Activated naive CD8-positive, alpha-beta T cell treated with anti-CD3 and anti-CD28 coated beads, Interleukin-2, amount 10 ng/mL, durations not matched to agents 7 days and 5 days (primary cell): ENCODE measurements at regions not wholly inside any gene's neighbourhood (a gene's known extent, or its start where the extent isn't known, plus 50 kb on each side); places are given as distances from the start of the nearest gene placed in this dataset.

ENCODE experiments used
- ATAC-seq: fragments of 150-1000 bp; cut with Tn5 transposase; one replicate; pipeline ENCODE4 v1.10.0; 2021; ENCODE audit warnings: low read depth, moderate library complexity
- POLR2A ChIA-PET: fragments of 350-600 bp; sonication (Branson Sonifier 250); formaldehyde crosslinking; loops from one replicate; lab custom pipeline; 2021; ENCODE audit warnings: antibody characterized with exemption; lab: Charles Lee
- DNase-seq: peaks from one replicate; pipeline ENCODE4 v3.0.0; 2021
- H3K27ac Mint-ChIP-seq: one replicate; pipeline ENCODE4 v1.8.0; 2022; ENCODE audit warnings: mild to moderate bottlenecking, mixed read lengths
- H3K27me3 Mint-ChIP-seq: one replicate; pipeline ENCODE4 v1.8.0; 2022; ENCODE audit warnings: mild to moderate bottlenecking, moderate library complexity, mixed read lengths
- H3K36me3 Mint-ChIP-seq: one replicate; pipeline ENCODE4 v1.8.0; 2021; ENCODE audit warnings: mild to moderate bottlenecking, mixed read lengths
- H3K4me1 Mint-ChIP-seq: one replicate; pipeline ENCODE4 v1.8.0; 2021; ENCODE audit warnings: mixed read lengths
- H3K4me3 Mint-ChIP-seq: one replicate; pipeline ENCODE4 v1.8.0; 2022; ENCODE audit warnings: mild to moderate bottlenecking, moderate library complexity, mixed read lengths
- H3K9me3 Mint-ChIP-seq: one replicate; pipeline ENCODE4 v1.8.0; 2021; ENCODE audit warnings: mixed read lengths

GRCh38 chr20:60877071-60877857 lies 374.8 kb upstream of the CDH4 start:
- POLR2A ChIA-PET = no interaction called here
- H3K27me3 Mint-ChIP-seq = no peaks in the 10 kb centered on the region
- H3K27ac Mint-ChIP-seq = no peak overlapping the region
- H3K9me3 Mint-ChIP-seq = no peaks in the 10 kb centered on the region
- ATAC-seq (no peak), DNase-seq (no peak)
- H3K4me3 Mint-ChIP-seq = no peak overlapping the region
- H3K4me1 Mint-ChIP-seq = no peaks in the 10 kb centered on the region
- no peaks in the 10 kb centered on the region for H3K36me3 Mint-ChIP-seq

- Mint-ChIP-seq H3K4me3 (no peak overlapping the region), H3K27me3 (no peaks in the 10 kb centered on the region), H3K27ac (no peak overlapping the region), H3K36me3 (no peaks in the 10 kb centered on the region), H3K4me1 (no peaks in the 10 kb centered on the region), H3K9me3 (no peaks in the 10 kb centered on the region)
- no peak for ATAC-seq
- no peak for DNase-seq
- POLR2A ChIA-PET = no interaction called here
Measured at GRCh38 chr20:60882836-60883235, 369.2 kb upstream of the CDH4 start.

- no peaks in the 10 kb centered on the region for H3K4me1 Mint-ChIP-seq
- H3K9me3 Mint-ChIP-seq = no peaks in the 10 kb centered on the region
- no peaks in the 10 kb centered on the region for H3K27me3 Mint-ChIP-seq
- ATAC-seq = no peak
- no peak for DNase-seq
- H3K36me3 Mint-ChIP-seq = no peaks in the 10 kb centered on the region
- H3K4me3 Mint-ChIP-seq = no peak overlapping the region
- H3K27ac Mint-ChIP-seq = no peak overlapping the region
- POLR2A ChIA-PET = no interaction called here
Measured at GRCh38 chr20:60883496-60883895, 368.6 kb upstream of the CDH4 start.

- Mint-ChIP-seq H3K27ac (no peak overlapping the region), H3K36me3 (no peaks in the 10 kb centered on the region), H3K27me3 (no peaks in the 10 kb centered on the region), H3K4me1 (no peaks in the 10 kb centered on the region), H3K9me3 (no peaks in the 10 kb centered on the region), H3K4me3 (no peak overlapping the region)
- POLR2A ChIA-PET = no interaction called here
- ATAC-seq (no peak), DNase-seq (no peak)
Measured at GRCh38 chr20:60884277-60884676, 367.8 kb upstream of the CDH4 start.

GRCh38 chr20:60888771-60889170 lies 363.3 kb upstream of the CDH4 start:
- POLR2A ChIA-PET = no interaction called here
- DNase-seq (no peak), ATAC-seq (no peak)
- Mint-ChIP-seq H3K27ac (no peak overlapping the region), H3K36me3 (no peaks in the 10 kb centered on the region), H3K4me3 (no peak overlapping the region), H3K27me3 (no peaks in the 10 kb centered on the region), H3K4me1 (no peaks in the 10 kb centered on the region), H3K9me3 (no peaks in the 10 kb centered on the region)

GRCh38 chr20:60892095-60892813 lies 359.8 kb upstream of the CDH4 start:
- Mint-ChIP-seq H3K4me3 (no peak overlapping the region), H3K9me3 (no peaks in the 10 kb centered on the region), H3K27ac (no peak overlapping the region), H3K36me3 (no peaks in the 10 kb centered on the region), H3K4me1 (no peaks in the 10 kb centered on the region), H3K27me3 (no peaks in the 10 kb centered on the region)
- DNase-seq = no peak
- POLR2A ChIA-PET = no interaction called here
- ATAC-seq = no peak

GRCh38 chr20:60894091-60894490 lies 358.0 kb upstream of the CDH4 start:
- POLR2A ChIA-PET = no interaction called here
- Mint-ChIP-seq H3K27me3 (no peaks in the 10 kb centered on the region), H3K4me1 (no peaks in the 10 kb centered on the region), H3K27ac (no peak overlapping the region), H3K36me3 (no peaks in the 10 kb centered on the region), H3K9me3 (no peaks in the 10 kb centered on the region), H3K4me3 (no peak overlapping the region)
- DNase-seq (no peak), ATAC-seq (no peak)

GRCh38 chr20:60895363-60896079 lies 356.5 kb upstream of the CDH4 start:
- POLR2A ChIA-PET = no interaction called here

GRCh38 chr20:60897976-60898375 lies 354.1 kb upstream of the CDH4 start:
- ATAC-seq = no peak
- H3K36me3 Mint-ChIP-seq = no peaks in the 10 kb centered on the region
- no peak for DNase-seq
- no peaks in the 10 kb centered on the region for H3K4me1 Mint-ChIP-seq
- H3K27ac Mint-ChIP-seq = no peak overlapping the region
- no peaks in the 10 kb centered on the region for H3K27me3 Mint-ChIP-seq
- peaks cover 4% of the 10 kb centered on the region for H3K9me3 Mint-ChIP-seq
- H3K4me3 Mint-ChIP-seq = no peak overlapping the region
- POLR2A ChIA-PET = no interaction called here

More at GRCh38 chr20:60895363-60896079, 356.5 kb upstream of the CDH4 start:
- Mint-ChIP-seq H3K27ac (no peak overlapping the region), H3K4me1 (no peaks in the 10 kb centered on the region), H3K4me3 (no peak overlapping the region), H3K9me3 (no peaks in the 10 kb centered on the region), H3K27me3 (no peaks in the 10 kb centered on the region), H3K36me3 (no peaks in the 10 kb centered on the region)
- DNase-seq (no peak), ATAC-seq (no peak)

- Mint-ChIP-seq H3K36me3 (no peaks in the 10 kb centered on the region), H3K27me3 (no peaks in the 10 kb centered on the region), H3K4me3 (no peak overlapping the region), H3K27ac (no peak overlapping the region), H3K4me1 (no peaks in the 10 kb centered on the region), H3K9me3 (peaks cover 4% of the 10 kb centered on the region)
- POLR2A ChIA-PET = no interaction called here
- ATAC-seq (no peak), DNase-seq (no peak)
Measured at GRCh38 chr20:60899320-60899719, 352.7 kb upstream of the CDH4 start.

- no peak overlapping the region for H3K4me3 Mint-ChIP-seq
Measured at GRCh38 chr20:60900618-60901017, 351.4 kb upstream of the CDH4 start.

GRCh38 chr20:60901831-60902230 lies 350.2 kb upstream of the CDH4 start:
- ATAC-seq (no peak), DNase-seq (no peak)
- no peaks in the 10 kb centered on the region for H3K36me3 Mint-ChIP-seq
- POLR2A ChIA-PET = no interaction called here
- H3K9me3 Mint-ChIP-seq = peaks cover 4% of the 10 kb centered on the region
- no peaks in the 10 kb centered on the region for H3K27me3 Mint-ChIP-seq
- no peak overlapping the region for H3K4me3 Mint-ChIP-seq
- no peaks in the 10 kb centered on the region for H3K4me1 Mint-ChIP-seq
- no peak overlapping the region for H3K27ac Mint-ChIP-seq

More at GRCh38 chr20:60900618-60901017, 351.4 kb upstream of the CDH4 start:
- H3K36me3 Mint-ChIP-seq = no peaks in the 10 kb centered on the region
- POLR2A ChIA-PET = no interaction called here
- H3K4me1 Mint-ChIP-seq = no peaks in the 10 kb centered on the region
- DNase-seq (no peak), ATAC-seq (no peak)
- H3K27ac Mint-ChIP-seq = no peak overlapping the region
- peaks cover 4% of the 10 kb centered on the region for H3K9me3 Mint-ChIP-seq
- H3K27me3 Mint-ChIP-seq = no peaks in the 10 kb centered on the region

GRCh38 chr20:60903325-60903971 lies 348.6 kb upstream of the CDH4 start:
- DNase-seq (no peak), ATAC-seq (no peak)
- Mint-ChIP-seq H3K4me1 (no peaks in the 10 kb centered on the region), H3K9me3 (peaks cover 4% of the 10 kb centered on the region), H3K27me3 (no peaks in the 10 kb centered on the region), H3K4me3 (no peak overlapping the region), H3K36me3 (no peaks in the 10 kb centered on the region), H3K27ac (no peak overlapping the region)
- POLR2A ChIA-PET = no interaction called here
